SH-SY5Y (cell line): ENCODE measurements at regions not wholly inside any gene's neighbourhood (a gene's known extent, or its start where the extent isn't known, plus 50 kb on each side); places are given as distances from the start of the nearest gene placed in this dataset.

Experiments
- GATA2 ChIP-seq: IDR thresholded peaks from 2 replicates; pipeline ENCODE4 v1.6.1; 2011; ENCODE audit warnings: mild to moderate bottlenecking, low read depth, low read length
- GATA3 ChIP-seq: IDR thresholded peaks from 2 replicates; pipeline ENCODE4 v1.6.1; 2011; ENCODE audit warnings: low read depth, mild to moderate bottlenecking, low read length, moderate library complexity

DNA sequence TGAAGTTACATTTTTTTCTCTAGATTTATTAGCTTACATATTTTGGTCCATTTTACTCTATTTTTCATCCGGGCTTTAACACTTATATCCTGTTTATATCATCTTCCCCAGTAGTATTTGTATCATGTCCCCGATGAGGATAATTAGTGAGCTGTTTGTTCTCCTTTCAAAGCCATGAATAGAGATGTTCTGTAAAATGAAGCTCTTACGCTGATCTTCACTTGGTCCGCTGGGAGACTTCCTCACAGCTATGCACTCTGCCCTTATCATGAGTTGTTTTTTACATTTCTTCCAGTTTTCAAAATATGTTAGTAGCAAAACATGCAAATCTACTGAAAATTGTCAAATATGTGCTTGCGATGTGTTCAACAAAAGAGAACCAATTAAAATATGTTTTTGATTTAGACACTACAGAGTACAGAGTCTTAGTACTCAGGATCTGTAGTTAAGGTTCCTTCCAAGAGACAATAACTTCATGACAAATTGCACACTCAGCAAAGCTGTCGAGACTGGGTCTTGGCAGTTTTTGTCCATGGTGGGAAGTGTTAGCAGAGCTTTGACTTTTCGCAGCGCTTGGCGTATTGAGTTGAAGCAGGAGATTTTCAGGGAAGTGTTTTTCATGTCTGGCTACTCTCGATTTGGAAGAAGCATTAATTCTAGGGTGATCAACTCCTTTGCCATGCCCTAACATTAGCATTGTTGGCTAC, 292.0 kb upstream of the ADAMTS5 start:
- no peak for TF ChIP-seq GATA2
- TF ChIP-seq GATA3: no peak
